Fibroblast of skin of scalp (primary cell): ENCODE measurements at regions not wholly inside any gene's neighbourhood (a gene's known extent, or its start where the extent isn't known, plus 50 kb on each side); places are given as distances from the start of the nearest gene placed in this dataset.
A peak's percentile ranks its signal among the peaks of the same experiment; 100 is the strongest.
"Not testable (repeated sequence)": the region's sequence is repeated elsewhere in the genome, so short reads cannot be mapped to it uniquely, and the experiment has no call there.

Experiments used
- DNase-seq: peaks from one replicate; pipeline ENCODE4 v3.0.0-alpha.2; 2013

- no peak for DNase-seq
Measured at GRCh38 chr2:20949256-20949655, 94.6 kb downstream of the APOB start.

GRCh38 chr2:20946468-20946867 is 97.4 kb downstream of the APOB start:
- DNase-seq: no peak

GRCh38 chr2:20943721-20944120 is 100.2 kb downstream of the APOB start:
- DNase-seq: not testable (repeated sequence)

GRCh38 chr2:20942646-20943125 is 101.2 kb downstream of the APOB start:
- DNase-seq: no peak

GRCh38 chr2:20940856-20941255 is 103.0 kb downstream of the APOB start:
- DNase-seq: no peak

- DNase-seq: no peak
Measured at GRCh38 chr2:20939931-20940795, 103.7 kb downstream of the APOB start.

GRCh38 chr2:20937353-20937752 is 106.5 kb downstream of the APOB start:
- no peak for DNase-seq

- no peak for DNase-seq
Measured at GRCh38 chr2:20935168-20935775, 108.6 kb downstream of the APOB start.

- DNase-seq: peak; percentile 17
Measured at GRCh38 chr2:20934236-20934635, 109.6 kb downstream of the APOB start.

- DNase-seq: no peak
Measured at GRCh38 chr2:20933714-20934113, 110.2 kb downstream of the APOB start.

- no peak for DNase-seq
Measured at GRCh38 chr2:20931346-20931745, 108.4 kb upstream of the LDAH start.

GRCh38 chr2:20930928-20931327 is 108.0 kb upstream of the LDAH start:
- peak; percentile 77 for DNase-seq

- no peak for DNase-seq
Measured at GRCh38 chr2:20929721-20930120, 106.8 kb upstream of the LDAH start.

GRCh38 chr2:20928617-20929016 is 105.7 kb upstream of the LDAH start:
- DNase-seq: no peak

GRCh38 chr2:20925265-20925889 is 102.5 kb upstream of the LDAH start:
- DNase-seq: peak; percentile 22

GRCh38 chr2:20919297-20919800 is 96.4 kb upstream of the LDAH start:
- DNase-seq: no peak

GRCh38 chr2:20917719-20918572 is 95.0 kb upstream of the LDAH start:
- peak; percentile 66 for DNase-seq

GRCh38 chr2:20917287-20917660 is 94.4 kb upstream of the LDAH start:
- peak; percentile 2 for DNase-seq

- peak; percentile 62 for DNase-seq
Measured at GRCh38 chr2:20916604-20917286, 93.8 kb upstream of the LDAH start.

- DNase-seq: no peak
Measured at GRCh38 chr2:20915271-20915670, 92.4 kb upstream of the LDAH start.

- no peak for DNase-seq
Measured at GRCh38 chr2:20914771-20915170, 91.9 kb upstream of the LDAH start.

GRCh38 chr2:20914087-20914486 is 91.2 kb upstream of the LDAH start:
- DNase-seq: no peak
